SU-DHL-6 (cell line): ENCODE measurements at regions not wholly inside any gene's neighbourhood (a gene's known extent, or its start where the extent isn't known, plus 50 kb on each side); places are given as distances from the start of the nearest gene placed in this dataset.

Experiments used
- H2AFZ ChIP-seq: fragments of 200-600 bp; sonication (generic); 2 replicates; pipeline ENCODE4 v1.6.1; 2014; ENCODE audit warnings: low read depth, mild to moderate bottlenecking, moderate library complexity, mixed read lengths, antibody characterized with exemption, low read length; ENCODE audit not compliant: severe bottlenecking
- H3F3A ChIP-seq: fragments of 200-600 bp; shearing (Covaris generic); 2 replicates; pipeline ENCODE4 v1.6.0; 2016; ENCODE audit warnings: antibody characterized with exemption, mild to moderate bottlenecking; ENCODE audit not compliant: insufficient read depth
- H3K27ac ChIP-seq: fragments of 200-600 bp; sonication (generic); 2 replicates; pipeline ENCODE4 v1.5.1; 2016; ENCODE audit warnings: low read depth, mild to moderate bottlenecking, low read length, moderate library complexity, mixed read lengths
- H3K27me3 ChIP-seq: fragments of 200-600 bp; sonication (generic), shearing (Covaris generic); 2 replicates; pipeline ENCODE4 v1.6.0; 2014; ENCODE audit warnings: mild to moderate bottlenecking, low read length
- H3K36me3 ChIP-seq: fragments of 200-600 bp; sonication (generic); 2 replicates; pipeline ENCODE4 v1.6.1; 2014; ENCODE audit warnings: mild to moderate bottlenecking, low read length, mixed read lengths
- H3K4me2 ChIP-seq: fragments of 300-600, 200-600 bp; shearing (Covaris generic), sonication (generic); 2 replicates; pipeline ENCODE4 v1.6.0; 2014; ENCODE audit warnings: low read length, low read depth, mild to moderate bottlenecking; ENCODE audit not compliant: poor library complexity, severe bottlenecking
- H3K4me3 ChIP-seq: fragments of 200-600 bp; sonication (generic); 2 replicates; pipeline ENCODE4 v1.5.1; 2014; ENCODE audit warnings: antibody characterized with exemption, low read length, mild to moderate bottlenecking, mixed read lengths; ENCODE audit not compliant: insufficient read depth, poor library complexity, severe bottlenecking
- H3K79me2 ChIP-seq: fragments of 200-600 bp; sonication (generic); 2 replicates; pipeline ENCODE4 v1.6.1; 2014; ENCODE audit warnings: mild to moderate bottlenecking, low read length, moderate library complexity; ENCODE audit not compliant: insufficient read depth
- H3K9ac ChIP-seq: fragments of 200-600 bp; sonication (generic); 2 replicates; pipeline ENCODE4 v1.7.0; 2014; ENCODE audit warnings: mild to moderate bottlenecking, low read length
- H3K9me2 ChIP-seq: fragments of 200-600 bp; sonication (generic); replicated peaks from 2 replicates; pipeline ENCODE4 v1.6.1; 2014; ENCODE audit warnings: low read length; ENCODE audit not compliant: insufficient read depth
- H3K9me3 ChIP-seq: fragments of 200-600 bp; sonication (generic); 2 replicates; pipeline ENCODE4 v1.6.1; 2014; ENCODE audit warnings: low read length, mixed read lengths; ENCODE audit not compliant: insufficient read depth
- H4K20me1 ChIP-seq: fragments of 200-600 bp; sonication (generic); 2 replicates; pipeline ENCODE4 v1.6.1; 2014; ENCODE audit warnings: low read depth, mild to moderate bottlenecking, antibody characterized with exemption, low read length, moderate library complexity, mixed read lengths
- CTCF ChIP-seq: fragments of 200-600 bp; sonication (generic); IDR thresholded peaks from one replicate; pipeline ENCODE4 v1.5.1; 2017; ENCODE audit warnings: antibody characterized with exemption, mild to moderate bottlenecking, low read length, moderate library complexity; ENCODE audit not compliant: insufficient read depth, poor library complexity, severe bottlenecking
- EZH2phosphoT487 ChIP-seq: fragments of 200-600 bp; sonication (generic), shearing (Covaris generic); conservative IDR thresholded peaks from 2 replicates; pipeline ENCODE4 v1.6.1; 2018; ENCODE audit warnings: mild to moderate bottlenecking, antibody characterized with exemption, low read length, moderate library complexity, mixed read lengths

DNA sequence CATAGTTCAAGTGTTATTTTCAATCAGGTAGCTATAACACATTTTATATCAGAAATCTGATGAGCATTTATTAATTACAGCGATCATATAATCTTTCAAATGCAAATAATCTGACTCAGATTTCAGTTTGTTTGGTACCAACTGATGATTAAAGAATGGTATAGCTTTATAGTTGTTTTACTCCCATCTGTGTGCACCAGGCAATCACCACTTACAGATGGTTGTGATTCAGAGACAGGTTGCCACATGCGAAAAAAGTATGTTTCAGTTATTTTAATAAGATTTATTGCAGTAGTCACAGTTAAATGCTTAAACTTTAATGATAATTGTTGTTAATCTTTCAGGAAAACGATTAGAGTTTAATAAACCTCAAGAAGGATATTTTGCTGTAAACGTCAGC is 155.1 kb upstream of the ARRDC3 start:
- Histone ChIP-seq H3K27me3 (0 out of 2 replicates have a peak, but pooled peaks cover 5% of the 10 kb centered on the region), H3K4me3 (no peak overlapping the region), H3K4me2 (no peak overlapping the region), H2AFZ (no peak overlapping the region), H3F3A (no peaks in the 10 kb centered on the region), H3K79me2 (no peaks in the 10 kb centered on the region), H3K36me3 (no peaks in the 10 kb centered on the region), H3K9ac (no peak overlapping the region), H3K9me2 (no peaks in the 10 kb centered on the region), H3K9me3 (no peaks in the 10 kb centered on the region), H3K27ac (no peak overlapping the region), H4K20me1 (no peaks in the 10 kb centered on the region)
- no peak for TF ChIP-seq EZH2phosphoT487

DNA sequence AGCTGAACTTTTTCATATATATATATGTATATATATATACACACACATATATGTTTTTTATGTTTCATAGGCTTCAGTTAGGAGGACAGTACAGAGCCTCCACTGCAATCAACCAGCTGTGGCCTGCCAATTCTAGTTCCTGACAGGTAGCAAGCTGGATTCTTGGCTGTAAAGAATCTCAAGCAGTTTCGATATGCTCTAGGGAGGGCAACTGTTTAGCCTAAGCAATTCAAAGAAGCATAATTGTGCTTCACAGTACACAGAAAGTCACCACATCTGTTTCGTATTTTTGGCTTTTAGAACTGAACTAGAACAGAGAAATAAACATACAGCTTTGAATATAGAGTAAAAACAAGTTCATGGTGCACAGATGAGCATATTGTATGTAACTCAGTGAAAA is 152.4 kb upstream of the ARRDC3 start:
- H3K79me2 ChIP-seq: no peaks in the 10 kb centered on the region
- H3K27ac ChIP-seq: no peak overlapping the region
- no peaks in the 10 kb centered on the region for H3K9me3 ChIP-seq
- H3F3A ChIP-seq: no peaks in the 10 kb centered on the region
- H3K9me2 ChIP-seq: no peaks in the 10 kb centered on the region
- no peak overlapping the region for H3K4me2 ChIP-seq
- no peaks in the 10 kb centered on the region for H4K20me1 ChIP-seq
- H3K4me3 ChIP-seq: no peak overlapping the region
- H3K36me3 ChIP-seq: no peaks in the 10 kb centered on the region
- H3K9ac ChIP-seq: no peak overlapping the region
- 0 out of 2 replicates have a peak, but pooled peaks cover 5% of the 10 kb centered on the region for H3K27me3 ChIP-seq
- no peak overlapping the region for H2AFZ ChIP-seq
- TF ChIP-seq EZH2phosphoT487: no peak
- no peak for TF ChIP-seq CTCF

GRCh38 chr5:91534332-91534731 is 151.2 kb upstream of the ARRDC3 start:
- no peaks in the 10 kb centered on the region for H4K20me1 ChIP-seq
- no peaks in the 10 kb centered on the region for H3K9me2 ChIP-seq
- H3K9ac ChIP-seq: no peak overlapping the region
- no peak overlapping the region for H3K4me2 ChIP-seq
- H2AFZ ChIP-seq: no peak overlapping the region
- TF ChIP-seq CTCF (no peak), EZH2phosphoT487 (no peak)
- 0 out of 2 replicates have a peak, but pooled peaks cover 5% of the 10 kb centered on the region for H3K27me3 ChIP-seq
- no peak overlapping the region for H3K27ac ChIP-seq
- no peak overlapping the region for H3K4me3 ChIP-seq
- no peaks in the 10 kb centered on the region for H3K9me3 ChIP-seq
- no peaks in the 10 kb centered on the region for H3K36me3 ChIP-seq
- no peaks in the 10 kb centered on the region for H3F3A ChIP-seq
- H3K79me2 ChIP-seq: no peaks in the 10 kb centered on the region

DNA sequence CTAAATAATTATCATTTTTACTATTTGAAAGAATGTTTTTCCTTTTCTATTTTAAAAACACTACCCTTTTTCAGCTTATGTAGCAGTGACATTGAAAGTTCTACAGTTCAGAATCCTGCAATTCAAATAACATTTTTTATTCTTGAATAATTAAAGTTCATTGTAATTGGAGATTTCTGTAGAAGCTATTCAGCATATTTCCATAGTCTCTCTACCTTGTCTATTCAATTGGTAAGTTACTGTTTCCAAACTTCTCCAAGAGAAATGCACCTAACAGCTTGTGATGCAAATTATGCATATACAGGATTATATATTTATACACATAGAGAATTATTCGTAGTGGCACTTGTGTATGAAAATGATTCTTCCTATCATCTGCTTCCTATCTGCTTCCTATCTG is 149.7 kb upstream of the ARRDC3 start:
- Histone ChIP-seq H2AFZ (no peak overlapping the region), H3K4me3 (no peak overlapping the region), H3K27me3 (0 out of 2 replicates have a peak, but pooled peaks cover 5% of the 10 kb centered on the region), H3K9ac (no peak overlapping the region), H3K36me3 (no peaks in the 10 kb centered on the region), H3K79me2 (no peaks in the 10 kb centered on the region), H3K27ac (no peak overlapping the region), H4K20me1 (no peaks in the 10 kb centered on the region), H3F3A (no peaks in the 10 kb centered on the region), H3K4me2 (no peak overlapping the region), H3K9me3 (no peaks in the 10 kb centered on the region), H3K9me2 (no peaks in the 10 kb centered on the region)
- TF ChIP-seq CTCF (no peak), EZH2phosphoT487 (no peak)
